ENCODE measurements at regions not wholly inside any gene's neighbourhood (a gene's known extent, or its start where the extent isn't known, plus 50 kb on each side); places are given as distances from the start of the nearest gene placed in this dataset.

GRCh38 chr22:47854680-47855079, 1092.2 kb downstream of the TBC1D22A start:
- H3K36me3 Mint-ChIP-seq, result no peaks in the 10 kb centered on the region
- peaks cover 45 to 57% of the 10 kb centered on the region in 2 donors for H3K27me3 Mint-ChIP-seq
- H3K4me3 Mint-ChIP-seq, result no peak overlapping the region
- no peak for DNase-seq
- no peak for ATAC-seq (replicated peaks)
- peaks cover 0 to 1% of the 10 kb centered on the region in 2 donors for H3K4me1 Mint-ChIP-seq
- no peak overlapping the region for H3K27ac Mint-ChIP-seq
- peaks cover 3 to 4% of the 10 kb centered on the region in 2 donors for H3K9me3 Mint-ChIP-seq

GRCh38 chr22:47854251-47854650, 1091.8 kb downstream of the TBC1D22A start:
- Mint-ChIP-seq H3K9me3 (peaks cover 3 to 4% of the 10 kb centered on the region in 2 donors), H3K4me1 (peaks cover 0 to 1% of the 10 kb centered on the region in 2 donors), H3K27me3 (peaks cover 45 to 61% of the 10 kb centered on the region in 2 donors), H3K36me3 (no peaks in the 10 kb centered on the region), H3K27ac (no peak overlapping the region), H3K4me3 (no peak overlapping the region)
- ATAC-seq (replicated peaks), result no peak
- no peak for DNase-seq

DNA sequence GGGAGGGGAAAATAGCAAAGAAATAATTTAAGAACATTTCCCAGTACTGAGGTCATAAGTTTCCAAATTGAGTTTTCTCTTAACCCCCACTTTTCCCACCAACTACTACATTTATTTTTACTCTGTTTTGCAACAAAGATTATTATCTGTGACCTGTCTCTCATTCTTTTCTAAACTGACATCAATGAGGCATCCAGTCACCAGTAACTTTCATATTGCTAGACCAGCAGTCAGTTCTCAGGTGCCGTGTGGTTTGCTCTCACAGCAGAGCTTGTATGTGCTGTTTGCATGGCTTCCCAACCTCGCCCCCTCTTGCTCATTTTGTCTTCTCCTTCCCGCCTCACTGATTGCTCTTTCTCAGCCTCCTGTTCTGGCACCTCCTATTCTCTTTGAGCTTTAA, 1091.3 kb downstream of the TBC1D22A start:
- DNase-seq (no peak), ATAC-seq (replicated peaks) (no peak)
- H3K27ac Mint-ChIP-seq, result no peak overlapping the region

GRCh38 chr22:47851586-47851985, 1089.1 kb downstream of the TBC1D22A start:
- DNase-seq (no peak), ATAC-seq (replicated peaks) (no peak)
- H3K27me3 Mint-ChIP-seq, result peaks cover 45 to 61% of the 10 kb centered on the region in 2 donors
- H3K9me3 Mint-ChIP-seq, result no peaks in the 10 kb centered on the region
- no peaks in the 10 kb centered on the region for H3K36me3 Mint-ChIP-seq
- peaks cover 0 to 1% of the 10 kb centered on the region in 2 donors for H3K4me1 Mint-ChIP-seq
- H3K27ac Mint-ChIP-seq, result no peak overlapping the region
- H3K4me3 Mint-ChIP-seq, result no peak overlapping the region

More for the DNA sequence above, 1091.3 kb downstream of the TBC1D22A start:
- peaks cover 46 to 65% of the 10 kb centered on the region in 2 donors for H3K27me3 Mint-ChIP-seq
- peaks cover 3 to 4% of the 10 kb centered on the region in 2 donors for H3K9me3 Mint-ChIP-seq
- H3K4me3 Mint-ChIP-seq, result no peak overlapping the region
- H3K36me3 Mint-ChIP-seq, result no peaks in the 10 kb centered on the region
- H3K4me1 Mint-ChIP-seq, result peaks cover 0 to 1% of the 10 kb centered on the region in 2 donors

DNA sequence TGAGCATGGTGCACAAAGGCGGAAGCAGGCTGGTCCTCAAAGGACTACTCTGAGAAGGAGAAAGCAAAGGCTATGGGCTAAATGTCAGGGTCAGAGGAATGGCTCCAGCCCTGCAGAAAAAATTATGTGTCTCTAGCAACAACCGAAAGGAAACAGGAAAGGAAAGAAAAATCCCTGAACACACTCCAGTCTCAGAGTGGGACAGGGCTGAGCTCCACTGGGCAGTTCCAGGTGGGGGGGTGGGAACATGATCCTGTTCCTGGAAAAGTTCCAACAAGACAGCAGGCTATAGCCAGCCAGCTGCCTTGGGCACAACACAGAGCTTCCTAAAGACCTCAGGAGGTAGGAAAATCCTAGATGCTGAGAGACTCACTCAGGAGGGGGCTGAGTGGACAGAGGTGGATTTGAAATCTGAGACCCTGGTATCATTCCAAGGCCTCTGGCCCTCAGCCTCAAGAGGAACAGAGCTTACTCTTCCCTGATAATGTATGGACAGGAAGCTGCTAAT, 1088.2 kb downstream of the TBC1D22A start:
- H3K9me3 Mint-ChIP-seq, result no peaks in the 10 kb centered on the region

DNA sequence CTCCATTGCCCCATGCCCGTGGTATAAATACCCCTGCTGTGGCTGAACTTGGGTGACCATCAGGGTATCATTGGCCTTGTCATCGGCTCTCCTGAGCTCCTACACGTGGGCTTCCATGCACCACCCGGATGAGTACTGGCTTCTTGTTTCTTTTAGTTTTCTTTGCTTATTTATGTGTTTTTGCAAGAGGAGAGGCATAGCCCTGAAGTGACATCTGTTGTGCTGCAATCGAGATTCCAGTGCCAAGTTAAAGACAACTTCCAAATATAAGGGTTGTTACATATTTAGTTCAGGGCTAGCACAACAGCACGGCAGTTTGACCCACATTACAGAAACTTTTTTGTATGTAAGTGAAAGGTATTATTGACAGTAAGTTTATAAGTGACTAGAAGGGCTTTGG, 1087.1 kb downstream of the TBC1D22A start:
- Mint-ChIP-seq H3K9me3 (no peaks in the 10 kb centered on the region), H3K4me1 (peaks cover 0 to 1% of the 10 kb centered on the region in 2 donors), H3K27me3 (peaks cover 52 to 58% of the 10 kb centered on the region in 2 donors), H3K4me3 (no peak overlapping the region), H3K27ac (no peak overlapping the region), H3K36me3 (no peaks in the 10 kb centered on the region)
- DNase-seq (no peak), ATAC-seq (replicated peaks) (no peak)

More for the DNA sequence above, 1088.2 kb downstream of the TBC1D22A start:
- Mint-ChIP-seq H3K27ac (no peak overlapping the region), H3K36me3 (no peaks in the 10 kb centered on the region), H3K4me1 (peaks cover 0 to 1% of the 10 kb centered on the region in 2 donors), H3K4me3 (no peak overlapping the region), H3K27me3 (peaks cover 44 to 52% of the 10 kb centered on the region in 2 donors)
- DNase-seq (no peak), ATAC-seq (replicated peaks) (no peak)

- H3K36me3 Mint-ChIP-seq, result no peaks in the 10 kb centered on the region
- no peak overlapping the region for H3K27ac Mint-ChIP-seq
- H3K9me3 Mint-ChIP-seq, result no peaks in the 10 kb centered on the region
- H3K27me3 Mint-ChIP-seq, result peaks cover 48 to 58% of the 10 kb centered on the region in 2 donors
- H3K4me1 Mint-ChIP-seq, result no peaks in the 10 kb centered on the region
- ATAC-seq (replicated peaks) (no peak), DNase-seq (no peak)
- H3K4me3 Mint-ChIP-seq, result no peak overlapping the region
Observed at GRCh38 chr22:47848184-47848920, 1085.9 kb downstream of the TBC1D22A start.

DNA sequence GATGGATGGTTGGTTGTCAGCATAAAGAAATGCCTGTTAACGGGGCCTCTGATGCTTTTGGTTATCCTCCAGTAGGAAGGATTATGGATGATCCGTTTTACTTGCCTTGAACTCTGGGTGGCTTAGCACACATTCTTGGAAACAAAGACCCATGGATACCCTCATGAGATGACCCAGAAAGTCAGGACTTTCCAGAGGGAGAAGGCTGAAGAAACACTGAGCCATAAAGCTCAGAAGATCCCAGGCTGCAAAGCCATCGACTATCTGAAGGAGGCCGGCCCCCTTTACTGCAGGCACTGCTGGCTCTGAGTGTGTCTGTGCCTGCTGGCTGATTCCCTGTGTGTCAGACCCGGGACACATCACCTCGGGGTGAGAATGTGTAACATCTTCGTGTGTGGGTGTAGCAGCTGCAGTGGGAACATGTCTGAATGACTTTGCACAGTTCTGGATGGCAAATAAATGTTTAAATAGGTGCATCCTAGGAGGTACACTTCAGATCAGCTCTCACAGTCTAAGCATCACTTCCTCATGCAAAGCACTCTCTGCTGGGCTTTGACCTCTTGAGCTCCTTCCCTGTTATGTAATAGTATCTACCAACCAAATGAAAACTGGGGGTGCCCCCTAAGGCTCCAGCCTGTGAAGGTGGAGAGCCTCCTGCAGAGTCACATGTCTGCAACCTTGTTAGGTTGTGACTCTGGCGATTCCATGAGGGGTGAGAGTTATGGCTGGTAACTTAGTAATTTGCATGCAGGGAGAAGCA, 1084.9 kb downstream of the TBC1D22A start:
- H3K27me3 Mint-ChIP-seq, result peaks cover 46 to 50% of the 10 kb centered on the region in 2 donors
- H3K4me3 Mint-ChIP-seq, result no peak overlapping the region
- H3K27ac Mint-ChIP-seq, result no peak overlapping the region
- DNase-seq, result no peak
- peak; percentile 25 to 29 for ATAC-seq (replicated peaks)
- no peaks in the 10 kb centered on the region for H3K36me3 Mint-ChIP-seq
- no peaks in the 10 kb centered on the region for H3K9me3 Mint-ChIP-seq
- H3K4me1 Mint-ChIP-seq, result peaks cover 0 to 2% of the 10 kb centered on the region in 2 donors

GRCh38 chr22:47846206-47846605, 1083.8 kb downstream of the TBC1D22A start:
- no peak overlapping the region for H3K27ac Mint-ChIP-seq
- H3K9me3 Mint-ChIP-seq, result no peaks in the 10 kb centered on the region
- peaks cover 10 to 13% of the 10 kb centered on the region in 2 donors for H3K4me1 Mint-ChIP-seq
- peaks cover 46 to 52% of the 10 kb centered on the region in 2 donors for H3K27me3 Mint-ChIP-seq
- H3K4me3 Mint-ChIP-seq, result no peak overlapping the region
- ATAC-seq (replicated peaks) (no peak), DNase-seq (no peak)
- H3K36me3 Mint-ChIP-seq, result no peaks in the 10 kb centered on the region

DNA sequence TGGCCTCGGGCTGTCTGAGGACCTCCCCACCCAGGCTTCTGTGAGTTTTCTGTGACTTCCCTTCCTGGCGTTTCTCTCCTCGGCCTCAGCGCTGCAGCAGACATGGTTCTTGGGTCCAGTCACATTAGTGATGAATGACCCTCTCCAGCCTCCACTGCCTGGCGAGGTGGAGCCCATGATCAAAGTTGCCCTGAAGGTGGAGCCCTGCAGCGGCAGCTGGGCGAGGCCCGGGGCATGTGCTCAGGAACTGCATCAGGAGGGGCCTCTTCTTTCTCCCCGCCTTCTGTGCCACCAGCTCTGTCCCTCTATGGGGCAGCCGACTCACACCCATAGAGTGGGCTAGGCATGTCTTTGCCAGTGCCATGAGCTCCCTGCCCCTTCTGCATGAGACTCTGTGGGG, 1079.7 kb downstream of the TBC1D22A start:
- H3K36me3 Mint-ChIP-seq, result no peaks in the 10 kb centered on the region
- H3K4me1 Mint-ChIP-seq, result peaks cover 14 to 24% of the 10 kb centered on the region in 2 donors
- DNase-seq (no peak), ATAC-seq (replicated peaks) (peak; percentile 29 to 38)
- no peak overlapping the region for H3K27ac Mint-ChIP-seq
- H3K9me3 Mint-ChIP-seq, result peaks cover 0 to 3% of the 10 kb centered on the region in 2 donors
- H3K27me3 Mint-ChIP-seq, result peaks cover 62 to 65% of the 10 kb centered on the region in 2 donors
- no peak overlapping the region for H3K4me3 Mint-ChIP-seq

DNA sequence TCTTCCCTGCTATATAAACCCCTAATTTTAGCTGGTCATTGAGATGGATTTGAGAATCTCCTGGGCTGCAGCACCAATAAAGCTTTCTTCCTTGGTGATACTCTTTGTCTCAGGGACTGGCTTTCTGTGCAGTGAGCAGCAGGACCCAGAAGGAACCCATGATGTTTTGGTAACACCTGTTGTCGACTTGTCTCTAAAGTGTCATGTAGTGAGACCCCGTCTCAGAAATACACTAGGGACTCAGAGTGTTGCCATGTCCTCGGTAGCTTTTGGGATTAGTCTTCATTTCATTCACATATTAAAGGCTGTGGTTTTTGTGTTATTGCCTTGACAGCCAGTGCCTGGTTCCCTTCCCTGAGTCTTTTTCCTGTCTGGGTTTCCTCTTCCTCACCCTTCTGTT, 1078.7 kb downstream of the TBC1D22A start:
- no peak overlapping the region for H3K4me3 Mint-ChIP-seq
- no peaks in the 10 kb centered on the region for H3K36me3 Mint-ChIP-seq
- H3K27ac Mint-ChIP-seq, result no peak overlapping the region
- no peak for ATAC-seq (replicated peaks)
- H3K4me1 Mint-ChIP-seq, result peaks cover 14 to 24% of the 10 kb centered on the region in 2 donors
- no peak for DNase-seq
- peaks cover 67 to 69% of the 10 kb centered on the region in 2 donors for H3K27me3 Mint-ChIP-seq
- H3K9me3 Mint-ChIP-seq, result peaks cover 0 to 3% of the 10 kb centered on the region in 2 donors

DNA sequence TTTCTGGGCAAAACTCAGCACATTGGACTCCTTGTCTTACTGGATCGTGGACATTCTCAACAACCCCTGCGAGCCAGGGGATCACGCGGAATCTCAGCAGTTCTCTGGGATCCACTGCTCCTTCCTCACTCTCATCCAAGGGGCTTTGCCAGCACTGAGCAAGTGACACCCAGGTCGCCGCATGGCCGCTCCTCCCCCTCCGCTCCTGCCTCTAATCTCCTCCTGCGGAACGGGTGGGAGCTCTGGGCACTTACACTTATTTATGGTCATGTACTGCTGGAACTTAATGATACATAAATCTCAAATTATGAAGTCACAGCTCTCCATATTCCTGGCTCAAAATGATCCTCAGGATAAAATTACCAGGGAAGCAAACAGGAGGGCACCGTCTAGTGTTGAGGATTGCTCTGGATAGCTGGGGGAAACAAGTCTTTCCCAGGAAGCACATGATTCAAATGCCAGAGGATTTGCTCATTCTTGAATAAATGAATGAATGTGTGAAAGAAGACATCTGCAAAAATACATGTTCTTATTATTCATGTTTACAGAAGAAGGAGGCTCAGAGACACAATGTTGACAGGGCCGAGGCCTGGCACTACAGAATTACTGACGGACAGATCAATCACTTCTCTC, 1077.3 kb downstream of the TBC1D22A start:
- Mint-ChIP-seq H3K4me3 (no peak overlapping the region), H3K9me3 (peaks cover 0 to 3% of the 10 kb centered on the region in 2 donors), H3K4me1 (peaks cover 14 to 24% of the 10 kb centered on the region in 2 donors), H3K27ac (no peak overlapping the region), H3K36me3 (no peaks in the 10 kb centered on the region), H3K27me3 (peaks cover 56 to 65% of the 10 kb centered on the region in 2 donors)
- ATAC-seq (replicated peaks) (no peak), DNase-seq (no peak)

DNA sequence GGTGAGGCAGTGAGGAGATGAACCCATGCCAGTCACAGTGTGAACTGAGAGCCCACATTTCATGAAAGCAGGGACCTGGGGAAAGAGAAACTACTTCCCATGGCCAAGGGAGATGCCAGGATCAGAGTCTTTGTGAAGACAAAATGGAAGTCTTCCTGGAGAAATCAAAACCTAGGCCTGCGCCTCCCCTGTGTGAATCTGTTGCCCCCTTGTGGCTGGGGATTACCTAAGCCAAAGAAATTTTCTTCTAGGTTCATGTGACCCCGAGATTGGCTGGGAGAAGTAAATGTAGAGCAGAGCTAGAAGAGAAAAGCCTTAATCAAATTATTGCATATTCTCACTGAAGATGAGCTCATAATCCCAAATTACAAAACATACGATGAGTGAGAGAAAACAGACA, 1075.3 kb downstream of the TBC1D22A start:
- DNase-seq, result no peak
- no peak for ATAC-seq (replicated peaks)
- Mint-ChIP-seq H3K4me3 (no peak overlapping the region), H3K27ac (no peak overlapping the region), H3K36me3 (no peaks in the 10 kb centered on the region), H3K27me3 (peaks cover 57 to 75% of the 10 kb centered on the region in 2 donors), H3K9me3 (peaks cover 0 to 3% of the 10 kb centered on the region in 2 donors), H3K4me1 (peaks cover 14 to 24% of the 10 kb centered on the region in 2 donors)

GRCh38 chr22:47836957-47837356, 1074.5 kb downstream of the TBC1D22A start:
- Mint-ChIP-seq H3K4me1 (peaks cover 11 to 18% of the 10 kb centered on the region in 2 donors), H3K27ac (no peak overlapping the region), H3K4me3 (no peak overlapping the region), H3K9me3 (peaks cover 0 to 3% of the 10 kb centered on the region in 2 donors), H3K36me3 (no peaks in the 10 kb centered on the region), H3K27me3 (peaks cover 57 to 76% of the 10 kb centered on the region in 2 donors)
- ATAC-seq (replicated peaks) (no peak), DNase-seq (no peak)
